ENCODE measurements at regions not wholly inside any gene's neighbourhood (a gene's known extent, or its start where the extent isn't known, plus 50 kb on each side); places are given as distances from the start of the nearest gene placed in this dataset.

GRCh38 chr4:13084210-13084609 is 399.9 kb downstream of the RAB28 start:
- TF ChIP-seq RFX5 (IDR thresholded peaks at IDR 0.05; ENCODE audit: low read depth, low read length): no peak
- no peak for TF ChIP-seq POLR2A (IDR thresholded peaks at IDR 0.05; ENCODE audit: low read depth, low read length)
- TF ChIP-seq CHD1 (IDR thresholded peaks at IDR 0.05; ENCODE audit: low read depth, low read length): no peak
- TF ChIP-seq MAZ (IDR thresholded peaks at IDR 0.05; ENCODE audit: borderline replicate concordance, low read depth, low read length): no peak
- TF ChIP-seq MXI1 (IDR thresholded peaks at IDR 0.05; ENCODE audit: borderline replicate concordance, low read depth, low read length): no peak
- no peak for TF ChIP-seq FOS (IDR thresholded peaks at IDR 0.05; ENCODE audit: low read depth, low read length)
- no peak for TF ChIP-seq RAD21 (IDR thresholded peaks at IDR 0.05; ENCODE audit: low read length)
- TF ChIP-seq BHLHE40 (IDR thresholded peaks at IDR 0.05; ENCODE audit: low read depth, low read length): no peak
- TF ChIP-seq ELK1 (IDR thresholded peaks at IDR 0.05; ENCODE audit: borderline replicate concordance, low read depth, low read length): no peak
- TF ChIP-seq MAFK (IDR thresholded peaks at IDR 0.05; ENCODE audit: low read depth, low read length): no peak
- TF ChIP-seq NFE2L2 (IDR thresholded peaks at IDR 0.05; ENCODE audit: low read depth, low read length): no peak
- Histone ChIP-seq H4K20me1 (ENCODE audit: insufficient read depth, low read length) (no peaks in the 10 kb centered on the region), H3K4me2 (ENCODE audit: low read depth, low read length) (no peak overlapping the region), H3K56ac (ENCODE audit: extremely low read depth, insufficient read depth, low read length) (no peak overlapping the region), H2BK20ac (ENCODE audit: low read depth, low read length) (no peak overlapping the region), H3K18ac (ENCODE audit: low read depth, low read length) (no peak overlapping the region), H4K8ac (ENCODE audit: low read depth in 2 of 2, low read length in 2 of 2) (no peak overlapping the region), H3K36me3 (ENCODE audit: control insufficient read depth, insufficient read depth, low read length) (no peaks in the 10 kb centered on the region), H2AFZ (replicated peaks; ENCODE audit: low read length, poor library complexity) (no peak overlapping the region), H3K9me3 (ENCODE audit: control insufficient read depth, insufficient read depth, low read length) (peaks cover 14% of the 10 kb centered on the region), H2AK5ac (ENCODE audit: low read depth, low read length) (no peak overlapping the region), H3K27ac (ENCODE audit: insufficient read depth, low read length) (no peak overlapping the region), H3K23ac (ENCODE audit: low read depth, low read length) (no peak overlapping the region), H3K4ac (ENCODE audit: low read depth, low read length) (no peak overlapping the region), H2BK120ac (ENCODE audit: low read depth, low read length) (no peak overlapping the region), H2BK15ac (ENCODE audit: low read depth, low read length) (no peak overlapping the region), H3K14ac (replicated peaks; ENCODE audit: low read depth, low read length) (no peak overlapping the region), H2AK9ac (replicated peaks; ENCODE audit: low read depth, low read length, poor library complexity) (no peak overlapping the region), H3K4me3 (ENCODE audit: insufficient read depth, low read depth, low read length) (no peak overlapping the region), H3K9ac (ENCODE audit: low read depth, low read length) (no peak overlapping the region), H2BK5ac (ENCODE audit: low read depth, low read length, poor library complexity, severe bottlenecking) (no peak overlapping the region), H4K5ac (ENCODE audit: low read depth, low read length) (no peak overlapping the region), H3K9me1 (ENCODE audit: insufficient read depth, low read length) (no peaks in the 10 kb centered on the region), H3K4me1 (ENCODE audit: control insufficient read depth, insufficient read depth, low read length) (no peaks in the 10 kb centered on the region), H3K79me1 (ENCODE audit: low read depth in 1 of 2, low read length in 2 of 2) (no peaks in the 10 kb centered on the region), H3K27me3 (ENCODE audit: control insufficient read depth, insufficient read depth, low read length) (no peaks in the 10 kb centered on the region), H4K91ac (ENCODE audit: insufficient read depth, low read depth, low read length) (no peak overlapping the region)
- DNase-seq (no peak), ATAC-seq (ENCODE audit: low read depth) (no peak)
- no TSS peak for BruUV-seq (replicated peaks)
- in situ Hi-C loops (cut with MboI; ENCODE audit: low sequenced_read_pairs): no loop called here
- POLR2A ChIA-PET (ENCODE audit: unreplicated experiment): no interaction called here
- CTCF ChIA-PET: no interaction called here
- WGBS, 2 experiments (ENCODE audit: extremely low coverage in 2 of 2, insufficient read length in 1 of 2): no CpG with 5 or more reads among the region's 2 CpGs
- intact Hi-C loops (cut with micrococcal nuclease): no loop called here
- dilution Hi-C loops (cut with HindIII; ENCODE audit: low sequenced_read_pairs, unreplicated experiment): no loop called here
